Stimulated activated CD8-positive, alpha-beta memory T cell treated with anti-CD3 and anti-CD28 coated beads, Interleukin-12 subunit alpha, Interleukin-12 subunit beta, amount 100 ng/mL, for 1 hour (primary cell): ENCODE measurements at regions not wholly inside any gene's neighbourhood (a gene's known extent, or its start where the extent isn't known, plus 50 kb on each side); places are given as distances from the start of the nearest gene placed in this dataset.

Experiments used
- DNase-seq: peaks from one replicate; pipeline ENCODE4 v3.0.0-alpha.2; 2020; ENCODE audit warnings: low read depth

DNA sequence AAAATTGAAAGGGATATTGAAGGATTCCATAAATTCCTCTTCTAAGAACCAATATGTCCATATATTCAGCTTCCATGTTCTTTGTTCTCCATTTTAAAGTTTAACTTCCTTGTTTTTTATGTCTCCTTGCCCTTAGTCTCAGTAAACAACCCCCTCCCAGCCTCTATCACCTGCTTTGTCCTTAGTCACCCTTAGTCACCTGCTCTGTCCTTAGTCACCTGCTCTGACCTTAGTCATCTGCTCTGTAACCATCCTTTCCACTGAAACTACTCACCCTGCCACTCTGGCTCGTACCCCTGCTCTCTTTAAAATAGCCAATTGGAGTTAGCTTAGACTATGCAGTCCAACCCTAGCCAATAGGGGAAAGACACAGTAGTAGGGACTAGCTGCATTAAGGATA is 136.2 kb upstream of the TMEM106B start:
- no peak for DNase-seq

DNA sequence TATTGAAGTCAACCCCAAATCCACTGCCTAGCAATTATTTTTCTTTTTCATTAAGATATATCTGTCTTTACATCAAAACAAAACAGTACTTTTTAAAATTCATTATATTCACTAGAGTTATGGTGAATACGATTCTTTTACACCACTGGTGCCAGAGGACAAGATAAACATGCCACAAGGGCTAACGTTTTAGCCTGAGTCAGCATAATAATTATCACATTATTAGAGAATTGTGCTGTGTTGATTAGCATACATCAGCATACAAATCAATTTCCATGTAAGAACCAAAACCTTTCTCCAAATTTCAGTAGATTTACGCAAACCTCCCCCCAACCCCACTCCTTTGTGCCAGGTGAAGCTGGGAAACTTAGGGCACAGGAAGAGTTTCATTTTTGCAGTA is 131.1 kb upstream of the TMEM106B start:
- DNase-seq: no peak

DNA sequence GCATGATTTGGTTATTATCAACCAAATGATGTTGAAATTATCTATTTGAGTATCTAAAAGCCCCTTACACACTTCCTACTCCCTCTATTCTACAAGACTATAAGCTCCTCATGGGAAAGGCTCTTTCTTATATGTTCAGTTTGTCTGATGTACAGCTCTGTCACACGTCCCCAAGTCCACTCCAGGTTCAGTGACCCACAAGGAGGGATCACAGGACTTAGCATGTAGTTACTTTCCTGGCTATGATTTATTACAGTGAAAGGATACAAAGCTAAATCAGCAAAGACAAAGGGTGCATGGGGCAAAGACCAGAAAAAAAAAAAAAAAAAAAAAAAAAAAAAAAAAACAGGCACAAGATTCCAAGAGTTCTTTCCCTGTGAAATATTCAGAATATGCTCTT is 125.6 kb upstream of the TMEM106B start:
- no peak for DNase-seq

DNA sequence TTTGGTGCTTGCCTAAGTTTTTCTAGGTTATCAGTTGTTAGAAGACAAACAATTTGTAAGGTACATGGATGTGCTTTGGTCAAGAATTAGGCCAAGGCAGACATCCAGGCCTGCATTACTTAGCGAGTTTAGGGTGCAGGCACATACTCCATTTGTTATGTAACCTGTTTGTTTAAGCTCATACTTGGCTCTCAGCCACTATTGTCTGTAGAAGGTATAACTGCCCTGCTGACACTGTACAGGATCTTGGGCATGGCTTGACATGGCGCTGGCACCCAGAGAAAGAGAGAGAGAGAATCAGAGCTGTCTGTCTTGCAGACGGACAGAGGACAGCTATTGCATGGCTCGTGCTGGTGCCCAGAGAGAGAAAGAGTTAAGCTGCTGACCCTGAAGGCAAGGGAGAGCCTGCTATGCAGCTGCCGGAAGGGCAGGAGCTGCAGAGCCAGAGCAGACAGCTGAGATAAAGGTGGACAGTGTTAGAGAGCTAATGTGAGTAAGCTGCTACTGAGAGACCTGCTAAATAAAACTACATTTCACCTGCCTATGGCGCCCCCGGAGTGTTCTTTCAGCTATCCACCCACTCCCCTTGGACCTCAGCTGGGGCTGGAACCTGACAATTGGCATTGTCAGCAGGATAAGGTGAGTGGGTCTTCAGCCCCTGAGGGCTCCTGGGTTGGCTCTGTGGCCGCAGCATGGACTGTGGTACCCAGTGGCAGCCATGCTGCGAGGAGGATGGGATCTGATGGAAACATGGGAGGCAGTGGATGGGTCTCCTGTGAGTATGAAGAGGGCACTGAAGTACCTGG is 120.9 kb upstream of the TMEM106B start:
- no peak for DNase-seq

DNA sequence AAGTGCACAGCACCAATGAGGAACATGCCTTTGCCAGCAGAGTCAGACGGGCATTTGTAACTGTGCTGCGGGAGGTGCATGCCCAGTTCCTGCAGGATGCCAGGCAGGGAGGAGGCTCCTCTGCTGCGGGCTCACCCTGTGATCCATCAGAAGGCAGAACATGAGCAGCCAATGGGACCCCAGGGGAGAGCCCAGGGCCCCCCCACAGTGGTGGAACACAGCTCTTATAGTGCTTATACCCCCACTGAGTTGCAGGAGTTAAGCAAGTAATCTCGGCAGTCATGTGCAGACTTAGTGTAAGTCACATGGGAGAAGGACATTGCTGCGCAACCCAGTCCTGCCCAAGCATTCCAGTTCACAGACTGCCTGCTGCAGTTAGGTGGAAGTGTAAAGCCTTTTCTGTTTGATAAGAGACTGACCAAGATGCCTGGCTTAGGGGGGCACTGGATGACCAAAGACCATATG is 120.3 kb upstream of the TMEM106B start:
- DNase-seq: no peak

DNA sequence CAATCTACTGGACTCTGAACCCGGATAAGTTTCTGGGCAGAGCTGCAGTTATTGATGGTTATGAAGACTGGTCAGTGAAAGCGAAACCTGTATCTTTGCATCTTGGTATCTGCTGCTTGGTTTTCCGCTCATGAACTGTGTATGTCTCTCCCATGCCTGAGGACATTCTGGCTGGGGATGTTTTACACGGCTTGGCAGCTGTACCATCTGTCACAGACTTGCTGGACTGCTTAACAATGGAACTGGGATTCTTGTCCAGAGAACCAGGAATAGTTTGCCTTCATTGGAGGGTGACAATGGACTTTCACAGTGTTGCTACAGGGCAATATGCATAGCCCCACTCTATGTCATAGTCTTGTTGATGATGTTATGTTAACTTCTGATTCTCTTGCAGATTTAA is 119.9 kb upstream of the TMEM106B start:
- no peak for DNase-seq

DNA sequence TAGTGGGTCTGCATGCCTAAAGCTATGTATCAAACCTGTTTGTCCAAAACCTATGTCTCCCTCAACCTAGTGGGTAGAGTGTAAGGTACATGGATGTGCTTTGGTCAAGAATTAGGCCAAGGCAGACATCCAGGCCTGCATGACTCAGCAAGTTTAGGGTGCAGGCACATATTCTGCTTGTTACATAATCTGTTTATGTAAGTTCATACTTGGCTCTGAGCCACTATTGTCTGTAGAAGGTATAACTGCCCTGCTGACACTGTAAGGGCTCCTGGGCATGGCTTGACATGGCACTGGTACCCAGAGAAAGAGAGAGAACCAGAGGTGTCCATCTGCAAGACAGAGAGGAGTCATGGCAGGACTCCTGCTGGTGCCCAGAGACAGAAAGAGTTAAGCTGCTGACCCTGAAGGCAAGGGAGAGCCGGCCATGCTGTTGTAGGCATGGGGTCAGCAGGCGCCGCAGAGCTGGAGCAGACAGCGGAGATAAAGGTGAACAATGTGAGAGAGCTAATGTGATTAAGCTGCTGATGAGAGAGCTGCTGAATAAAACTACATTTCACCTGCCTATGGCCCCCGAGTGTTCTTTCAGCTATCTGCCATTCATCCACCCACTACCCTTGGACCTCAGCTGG is 118.5 kb upstream of the TMEM106B start:
- DNase-seq: no peak

DNA sequence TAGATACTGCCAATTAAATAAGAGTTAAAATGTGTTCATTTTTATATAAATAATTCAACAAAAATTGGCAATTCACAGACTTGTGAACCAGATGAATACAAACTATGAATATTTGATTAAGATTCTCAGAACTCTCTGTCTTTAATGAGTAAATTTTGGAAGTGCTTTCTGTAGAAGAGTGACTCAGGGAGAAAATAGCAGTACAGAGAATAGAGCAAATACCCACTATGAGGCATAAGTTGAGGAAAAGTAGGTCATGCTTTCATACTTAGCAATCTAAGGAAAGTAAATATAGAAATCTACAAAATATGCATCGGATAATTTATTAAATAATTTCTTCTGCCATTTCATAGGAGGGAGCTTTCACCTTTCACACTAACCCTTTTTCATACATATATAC is 117.7 kb upstream of the TMEM106B start:
- no peak for DNase-seq

DNA sequence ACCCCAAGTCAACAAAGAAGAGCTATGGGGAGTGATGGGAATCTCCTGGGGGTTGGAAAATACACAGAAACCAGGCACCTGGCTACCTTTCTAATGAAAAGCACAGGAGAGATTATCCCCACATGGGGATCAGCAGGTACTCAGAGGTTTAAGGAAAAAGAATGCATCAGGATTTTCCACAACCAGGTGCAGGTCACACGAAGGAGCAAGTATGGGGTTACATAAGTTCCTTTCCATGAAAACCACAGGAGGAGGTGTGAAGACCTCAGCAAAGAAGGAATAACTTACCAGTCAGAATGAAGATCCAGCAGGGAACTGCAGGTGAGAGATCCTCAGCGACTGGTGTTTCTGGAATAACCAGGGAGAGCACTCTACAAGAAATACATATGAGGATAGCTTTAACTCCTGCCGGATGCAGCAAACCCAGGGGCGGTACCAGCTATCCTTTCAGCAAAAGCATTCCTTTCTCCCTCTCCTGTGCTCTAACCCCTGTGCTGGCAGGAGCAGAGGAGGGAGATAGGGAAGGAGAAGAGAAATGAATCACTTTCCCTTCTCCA is 116.7 kb upstream of the TMEM106B start:
- no peak for DNase-seq

DNA sequence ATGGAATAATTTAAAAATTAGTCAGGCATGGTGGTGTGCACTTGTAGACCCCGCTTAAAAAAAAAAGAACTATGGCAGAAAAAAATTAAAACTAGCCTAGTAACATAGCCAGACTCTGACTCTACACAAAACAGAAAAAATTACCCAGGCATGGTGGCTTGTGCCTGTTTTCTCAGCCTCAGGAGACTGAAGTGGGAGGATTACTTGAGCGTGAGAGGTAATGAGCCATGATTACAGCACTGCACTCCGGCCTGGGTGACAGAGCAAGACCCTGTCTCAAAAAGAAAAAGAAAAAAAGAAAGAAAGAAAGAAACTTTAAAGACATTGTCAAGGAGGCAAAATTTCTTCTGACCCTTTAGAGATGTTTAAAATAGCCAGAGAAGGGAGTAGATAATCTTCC is 109.0 kb upstream of the TMEM106B start:
- DNase-seq: no peak

DNA sequence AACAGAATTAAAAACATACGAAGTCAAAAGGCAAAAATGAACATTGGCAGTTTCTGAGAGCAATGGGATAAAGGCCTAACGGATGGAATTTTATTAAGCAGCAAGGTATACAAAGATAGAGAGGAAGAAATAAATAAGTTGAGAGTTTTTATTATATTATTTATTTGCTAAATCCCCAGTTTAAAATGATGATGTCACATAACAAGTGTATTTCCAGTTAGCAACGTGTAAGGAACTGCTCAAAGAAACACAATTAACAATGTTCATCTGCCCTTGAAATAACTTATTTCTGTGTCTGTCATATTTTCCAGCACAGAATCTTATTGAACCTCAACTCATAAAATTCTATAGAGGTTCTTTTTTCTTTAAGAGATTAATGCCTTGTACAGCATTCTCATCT is 108.6 kb upstream of the TMEM106B start:
- no peak for DNase-seq

DNA sequence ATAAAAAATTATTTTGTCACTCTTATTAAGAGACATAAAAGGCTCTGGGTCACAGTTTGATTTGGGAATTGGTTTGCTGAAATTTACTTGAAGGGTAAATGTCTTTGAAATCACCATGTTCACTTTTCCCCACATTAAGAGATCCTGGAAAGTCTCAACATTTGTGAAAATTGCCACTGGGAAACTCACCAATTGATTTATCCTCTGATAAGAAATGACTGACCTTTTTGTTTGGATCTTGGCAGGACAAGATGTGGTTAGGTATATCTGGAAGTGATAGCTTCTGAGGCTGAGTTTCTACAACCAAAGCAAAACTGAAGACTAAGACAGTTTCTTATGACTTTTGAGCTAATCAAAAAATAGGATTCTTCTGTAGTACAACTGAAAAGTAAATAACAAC is 107.1 kb upstream of the TMEM106B start:
- no peak for DNase-seq

DNA sequence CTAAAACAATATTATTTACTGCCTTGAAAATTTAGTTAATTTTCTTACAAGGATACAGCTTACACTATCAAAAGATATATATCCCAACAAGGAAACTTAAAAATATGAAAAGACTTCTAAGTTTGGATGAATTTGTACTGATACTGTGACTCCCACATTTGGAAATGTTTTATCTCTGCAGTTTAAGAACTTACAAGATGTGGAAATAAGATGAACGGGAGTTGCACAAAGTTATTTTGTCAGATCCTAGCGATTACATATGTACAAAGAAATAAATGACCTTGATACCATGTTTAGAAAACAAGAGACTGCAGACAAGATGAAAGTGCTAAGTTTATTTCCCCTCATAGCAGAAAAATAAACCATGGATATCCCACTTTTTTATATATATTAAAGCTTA is 103.7 kb upstream of the TMEM106B start:
- DNase-seq: no peak

DNA sequence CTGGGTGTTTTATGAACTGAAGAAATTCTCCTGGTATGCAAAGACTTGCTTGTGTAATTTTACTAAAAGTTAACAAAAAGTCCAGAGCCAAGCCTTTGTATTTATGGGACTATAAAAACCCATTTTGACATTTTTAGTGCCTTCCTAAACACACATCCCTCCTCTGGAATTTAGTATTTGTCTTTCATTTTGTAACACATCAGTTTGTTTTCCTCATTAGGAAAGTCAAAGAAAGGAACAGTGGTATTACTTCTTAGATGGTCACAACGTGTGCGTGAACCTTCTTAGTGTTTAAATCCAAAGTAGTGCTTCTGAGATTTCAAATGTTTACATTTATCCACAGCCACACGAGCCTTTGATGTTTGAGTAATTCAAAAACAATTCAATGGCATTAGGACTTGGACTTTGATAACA is 103.2 kb upstream of the TMEM106B start:
- no peak for DNase-seq

DNA sequence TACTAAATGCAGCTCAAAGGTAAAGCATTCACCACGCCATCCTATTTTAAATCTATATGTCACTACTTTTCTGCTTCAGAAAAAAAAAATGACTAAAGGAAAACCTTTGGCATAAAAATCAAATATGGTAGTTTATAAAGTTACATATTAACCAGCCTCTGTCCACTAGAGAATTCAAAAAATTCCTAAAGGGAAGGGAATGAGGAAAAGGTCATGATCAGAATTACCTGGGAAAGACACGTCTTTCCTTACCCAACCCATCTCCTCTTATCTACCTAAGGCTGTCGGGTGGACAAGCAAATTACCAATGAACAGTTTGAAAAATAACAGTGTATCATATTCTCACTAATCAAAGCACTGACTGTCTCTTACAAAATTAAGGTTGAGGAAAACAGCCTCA is 100.7 kb upstream of the TMEM106B start:
- DNase-seq: no peak

DNA sequence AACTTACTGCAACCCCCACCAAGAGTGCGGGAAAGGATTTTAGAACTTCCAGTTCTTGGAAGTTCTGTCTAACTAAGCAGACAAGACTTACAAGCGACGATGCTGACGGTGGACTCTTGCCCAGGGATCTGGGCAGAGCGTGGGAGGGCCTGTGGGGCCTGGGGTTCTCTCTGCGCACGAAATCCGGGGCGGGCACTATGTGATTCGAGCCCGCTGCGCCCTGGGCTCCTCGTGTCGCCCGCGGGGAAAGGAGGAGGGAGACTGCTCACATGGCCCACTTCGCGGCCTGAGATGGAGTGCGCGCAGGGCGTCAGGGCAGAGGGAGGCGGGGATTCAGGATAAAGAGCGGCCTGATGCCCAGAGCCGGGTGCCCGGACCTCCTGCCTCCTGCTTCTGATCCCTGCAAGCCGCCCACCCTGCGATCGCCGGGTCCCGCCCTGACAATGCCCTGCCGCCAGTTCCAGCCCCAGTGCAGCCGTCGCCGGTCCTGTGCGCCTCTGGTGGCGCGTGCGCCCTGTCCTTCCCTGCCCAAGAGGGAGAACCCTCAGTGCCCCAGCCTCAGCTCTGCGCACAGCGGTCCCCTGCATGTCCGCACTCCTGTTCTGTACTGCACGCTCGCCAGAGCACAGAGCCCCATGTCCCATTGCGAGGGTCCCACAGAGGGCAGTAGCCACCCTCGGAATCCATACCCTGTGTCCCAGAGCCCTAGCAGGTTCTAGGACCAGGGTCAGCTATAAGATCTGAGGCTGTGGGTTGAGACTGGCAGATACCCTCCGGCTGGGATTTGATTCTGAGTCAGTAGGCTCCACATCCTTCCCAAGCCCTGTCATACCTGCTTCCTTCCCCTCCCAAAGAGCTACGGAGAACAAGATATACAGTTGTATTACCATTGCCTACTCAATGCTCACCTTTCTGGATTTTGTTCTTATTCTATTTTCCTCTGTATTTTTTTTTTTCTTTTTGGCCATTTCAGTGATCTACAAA is 99.4 kb upstream of the TMEM106B start:
- DNase-seq: no peak

DNA sequence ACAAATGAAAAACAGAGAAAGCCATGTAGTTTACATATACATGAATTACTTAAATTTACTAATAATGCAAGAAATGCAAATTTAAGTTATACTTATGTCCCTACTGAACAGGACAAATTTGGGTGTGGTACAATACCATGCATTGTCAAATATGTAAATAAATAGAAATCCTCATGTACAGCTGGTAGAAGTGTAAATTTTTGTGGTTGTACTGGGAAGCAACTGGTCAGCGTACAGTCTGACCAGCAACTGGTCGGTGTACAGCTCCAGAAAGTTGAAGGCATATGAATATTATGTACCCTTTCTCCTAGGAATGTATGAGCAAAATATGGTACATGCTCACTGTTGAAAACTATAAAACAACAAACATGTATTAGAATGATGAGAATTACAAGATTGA is 93.9 kb upstream of the TMEM106B start:
- no peak for DNase-seq

DNA sequence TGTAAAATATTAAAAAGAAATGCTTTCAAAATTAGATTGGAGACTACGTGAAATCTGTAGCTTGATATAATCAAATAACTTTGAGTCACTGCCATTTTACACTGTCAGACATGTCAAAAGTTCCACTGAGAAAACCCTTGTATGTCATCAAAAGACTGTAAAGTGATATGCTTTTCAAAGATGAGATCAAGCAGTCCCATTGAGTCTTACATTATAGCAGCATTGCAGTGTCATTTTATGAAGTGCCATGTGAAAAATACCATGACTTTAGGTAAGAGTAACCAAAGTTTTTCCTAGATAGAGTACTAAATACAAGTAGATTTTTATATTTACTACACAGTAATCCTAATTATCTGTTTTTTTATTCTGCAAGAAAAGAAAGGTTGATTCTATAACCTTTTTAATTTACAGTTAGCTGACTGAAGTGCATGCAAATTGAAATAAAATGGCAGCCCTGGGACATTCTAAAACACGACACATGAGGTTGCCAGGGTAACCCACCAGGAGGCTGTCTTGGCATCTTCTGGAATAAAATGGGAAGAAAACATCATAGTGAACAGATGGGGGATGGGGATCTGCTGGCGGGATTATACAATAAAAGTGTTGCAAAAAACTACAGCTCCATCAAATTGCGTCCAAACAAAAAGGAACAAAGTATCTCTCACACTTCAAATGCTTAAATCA is 91.3 kb upstream of the TMEM106B start:
- DNase-seq: no peak

DNA sequence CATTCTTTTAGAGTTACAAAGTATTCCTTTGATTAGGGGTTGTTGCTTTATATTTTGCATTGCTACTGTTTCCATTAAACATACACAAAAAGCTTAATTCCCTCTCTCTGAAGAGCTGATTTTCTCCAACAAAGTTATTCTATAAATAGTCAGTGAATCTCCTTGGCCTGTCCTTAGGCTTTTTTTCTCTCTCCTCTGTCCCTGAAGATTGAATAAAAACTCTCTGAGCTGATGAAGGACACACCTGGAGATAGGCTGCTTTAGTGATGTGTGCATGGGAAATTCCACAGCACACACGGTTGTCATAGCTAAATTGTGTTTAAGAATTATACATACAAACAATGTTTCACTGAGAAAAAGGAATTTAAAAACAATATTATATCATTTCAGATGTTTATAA is 90.5 kb upstream of the TMEM106B start:
- DNase-seq: no peak

DNA sequence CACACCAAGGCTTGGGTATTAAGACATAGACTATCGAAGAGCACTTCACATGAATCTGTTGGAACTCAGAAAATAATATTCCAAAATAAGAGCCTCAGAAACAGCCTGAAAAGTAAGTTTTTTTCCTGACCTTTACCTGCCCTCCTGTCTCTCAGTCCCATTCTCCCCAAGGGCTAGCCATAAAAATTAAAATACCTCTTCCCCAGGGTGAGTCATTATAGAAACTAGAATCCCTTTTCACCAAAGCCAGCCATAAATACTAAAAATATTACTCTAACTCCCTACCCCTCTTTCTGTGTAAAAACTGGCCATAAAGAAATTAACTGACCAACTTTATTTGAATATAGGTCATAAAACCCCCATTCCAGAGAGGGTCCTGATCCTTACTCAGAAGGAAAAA is 87.9 kb upstream of the TMEM106B start:
- DNase-seq: no peak

DNA sequence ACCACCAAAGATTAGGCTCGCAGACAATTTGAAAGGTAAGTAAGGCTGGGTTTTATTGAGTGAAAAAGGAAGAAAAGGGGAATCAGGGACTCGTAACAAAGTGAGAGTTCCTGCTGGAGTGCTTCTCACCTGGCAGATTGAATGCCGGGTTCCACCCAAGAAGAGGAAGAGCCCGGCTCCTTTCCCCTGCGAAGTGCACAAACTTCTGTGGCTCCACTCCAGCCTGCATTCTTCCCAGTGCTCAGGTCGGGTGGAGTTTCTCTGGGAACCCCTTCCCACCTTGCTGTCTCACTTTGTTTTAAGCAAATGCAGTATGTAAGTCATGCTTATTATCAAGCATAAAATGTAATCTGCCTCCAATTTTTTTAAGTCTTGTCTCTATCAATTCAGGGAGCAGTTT is 87.1 kb upstream of the TMEM106B start:
- DNase-seq: no peak

DNA sequence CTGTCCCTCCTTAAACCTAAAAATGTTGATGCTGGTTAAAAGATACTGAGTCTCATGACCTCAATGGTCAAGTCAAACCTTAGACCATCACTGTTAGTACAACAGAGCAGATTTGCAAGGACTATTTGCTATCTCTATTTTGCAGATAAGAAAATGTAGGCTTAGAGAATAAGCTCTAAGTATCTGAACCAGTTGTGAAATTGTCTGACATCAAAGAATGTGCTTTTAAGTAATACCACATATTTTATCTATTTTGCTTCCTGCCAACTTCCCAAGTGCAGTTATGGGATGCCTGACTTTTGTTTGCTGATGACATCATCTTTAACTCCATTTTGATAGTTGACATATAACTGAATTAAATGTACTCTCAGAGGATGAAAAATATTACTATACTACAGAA is 83.6 kb upstream of the TMEM106B start:
- no peak for DNase-seq
